ENCODE measurements at regions not wholly inside any gene's neighbourhood (a gene's known extent, or its start where the extent isn't known, plus 50 kb on each side); places are given as distances from the start of the nearest gene placed in this dataset.

DNA sequence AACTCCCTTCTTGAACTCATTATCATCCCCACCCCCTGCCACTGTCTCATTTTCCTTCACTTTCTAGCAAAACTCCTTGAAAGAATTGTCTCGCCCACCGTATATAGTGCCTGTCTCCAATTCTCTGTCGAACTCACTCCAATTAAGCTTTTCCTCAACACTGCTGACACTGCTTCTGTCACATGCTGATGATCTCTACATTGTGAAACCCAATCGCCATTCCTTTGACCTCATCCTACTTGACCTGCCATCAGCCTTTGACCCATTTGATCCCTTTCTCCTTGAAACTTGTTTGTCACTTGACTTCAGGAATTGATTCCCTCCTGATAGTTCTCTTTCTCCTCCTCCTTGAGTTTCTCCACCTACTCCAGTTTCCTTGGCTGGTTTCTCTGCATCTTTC is 54.8 kb downstream of the CCDC71L start:
- no peak for DNase-seq

GRCh38 chr7:106604971-106605370 is 56.0 kb downstream of the CCDC71L start:
- DNase-seq: no peak

DNA sequence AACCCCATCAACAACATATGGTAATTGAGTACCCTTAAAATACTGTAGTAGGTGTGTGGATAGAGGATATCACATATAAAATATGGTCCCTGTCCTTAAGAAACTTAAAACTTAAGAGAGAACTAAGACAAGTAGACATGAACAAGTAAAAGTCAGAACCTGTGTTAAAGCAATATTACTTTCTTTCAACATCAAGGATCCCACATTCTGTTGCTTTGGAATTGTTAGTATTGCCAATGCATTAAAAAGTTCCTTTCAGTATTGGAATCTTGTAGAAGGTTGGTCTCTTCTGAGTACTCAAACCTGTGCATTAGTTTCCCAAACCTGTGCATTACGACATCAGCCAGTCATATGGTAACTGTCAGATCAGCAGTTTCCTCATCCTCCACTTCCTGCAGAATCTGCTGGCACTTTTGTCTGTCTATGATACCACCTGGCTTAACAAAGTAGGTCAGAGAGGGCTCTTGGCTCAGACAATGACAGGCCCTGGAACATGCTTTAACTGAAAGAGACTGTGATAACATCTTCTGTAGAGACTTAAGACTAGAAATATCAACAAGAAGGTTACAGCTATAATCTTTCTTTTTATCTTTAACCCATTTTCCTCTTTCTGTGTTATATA is 56.5 kb downstream of the CCDC71L start:
- no peak for DNase-seq

DNA sequence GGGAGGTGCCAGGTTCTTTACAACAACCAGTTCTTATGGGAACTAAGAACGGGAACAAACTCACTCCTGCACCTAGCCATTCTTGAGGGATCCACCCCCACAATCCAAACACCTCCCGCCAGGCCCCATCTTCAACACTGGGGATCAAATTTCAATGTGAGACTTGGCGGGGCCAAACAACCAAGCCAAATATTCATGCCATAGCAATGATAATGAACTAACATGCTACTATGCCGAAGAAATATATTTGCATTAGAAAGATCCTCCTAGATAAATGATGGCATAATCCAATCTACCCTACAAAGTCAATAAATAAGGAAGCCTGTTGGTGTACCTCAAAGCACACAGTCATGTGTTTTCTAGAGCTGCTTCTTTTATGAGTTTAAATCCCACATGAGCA is 57.6 kb downstream of the CCDC71L start:
- no peak for DNase-seq

DNA sequence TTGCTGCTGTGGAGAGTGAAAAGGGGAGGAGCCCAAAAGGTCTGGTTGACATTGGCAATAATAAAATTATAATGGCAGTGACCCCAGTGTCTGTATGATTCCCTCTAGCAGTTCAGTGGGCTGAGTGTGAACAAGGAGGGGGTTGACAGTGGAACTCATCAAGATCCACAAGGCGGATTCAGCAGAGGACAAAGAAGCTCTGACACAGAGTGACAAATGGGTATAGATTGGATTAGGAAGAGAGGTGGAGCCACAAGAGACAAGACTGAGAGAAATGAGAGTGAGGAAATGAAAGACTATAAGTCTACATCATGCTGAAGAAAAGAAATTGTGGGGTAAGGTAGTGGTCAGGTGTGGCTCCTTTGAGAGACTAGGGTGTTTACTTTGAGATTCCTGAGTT is 58.9 kb downstream of the CCDC71L start:
- DNase-seq: no peak

- no peak for DNase-seq
Observed at GRCh38 chr7:106600569-106601373, 60.2 kb downstream of the CCDC71L start.

- peak; percentile 80 for DNase-seq
Observed at GRCh38 chr7:106599343-106599698, 61.6 kb downstream of the CCDC71L start.

GRCh38 chr7:106598663-106599342 is 62.2 kb downstream of the CCDC71L start:
- DNase-seq: peak; percentile 85

DNA sequence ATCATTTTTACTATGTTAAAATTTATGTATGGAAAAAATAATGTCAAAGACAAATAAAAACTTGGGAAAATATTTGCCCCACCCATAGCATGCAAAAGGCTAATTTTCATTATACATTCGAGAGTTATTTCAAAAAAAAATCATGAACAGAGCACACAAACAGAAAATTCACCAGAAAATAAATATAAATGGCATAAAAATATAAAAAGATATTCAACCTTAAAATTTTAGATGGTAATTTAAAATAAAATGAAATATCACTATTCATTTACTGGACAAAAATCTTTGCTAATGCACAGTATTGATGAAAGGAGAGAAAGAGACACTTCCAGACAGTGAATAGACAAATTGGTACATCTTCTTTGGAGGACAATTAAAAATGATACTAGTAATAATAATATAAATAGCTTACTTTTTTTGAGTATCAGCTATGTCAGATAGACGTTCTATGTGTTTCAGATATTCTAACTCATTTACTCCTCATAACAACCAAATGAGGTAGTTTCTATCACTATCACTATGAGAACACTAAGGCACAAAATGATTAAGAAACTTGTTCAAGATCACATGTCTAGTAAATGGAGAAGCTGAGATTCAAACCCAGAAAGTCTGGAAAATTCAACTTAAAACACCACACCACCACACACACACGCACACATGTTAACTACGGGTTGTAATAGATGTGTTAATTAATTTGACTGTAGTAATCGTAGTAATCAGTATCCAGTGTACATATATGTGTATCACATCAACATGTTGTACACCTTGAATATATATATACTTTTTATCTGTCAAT is 63.0 kb downstream of the CCDC71L start:
- DNase-seq: no peak

- DNase-seq: no peak
Observed at GRCh38 chr7:106597014-106597413, 63.9 kb downstream of the CCDC71L start.

- DNase-seq: no peak
Observed at GRCh38 chr7:106595922-106596321, 65.0 kb downstream of the CCDC71L start.

GRCh38 chr7:106593028-106593417 is 67.9 kb downstream of the CCDC71L start:
- DNase-seq: no peak

DNA sequence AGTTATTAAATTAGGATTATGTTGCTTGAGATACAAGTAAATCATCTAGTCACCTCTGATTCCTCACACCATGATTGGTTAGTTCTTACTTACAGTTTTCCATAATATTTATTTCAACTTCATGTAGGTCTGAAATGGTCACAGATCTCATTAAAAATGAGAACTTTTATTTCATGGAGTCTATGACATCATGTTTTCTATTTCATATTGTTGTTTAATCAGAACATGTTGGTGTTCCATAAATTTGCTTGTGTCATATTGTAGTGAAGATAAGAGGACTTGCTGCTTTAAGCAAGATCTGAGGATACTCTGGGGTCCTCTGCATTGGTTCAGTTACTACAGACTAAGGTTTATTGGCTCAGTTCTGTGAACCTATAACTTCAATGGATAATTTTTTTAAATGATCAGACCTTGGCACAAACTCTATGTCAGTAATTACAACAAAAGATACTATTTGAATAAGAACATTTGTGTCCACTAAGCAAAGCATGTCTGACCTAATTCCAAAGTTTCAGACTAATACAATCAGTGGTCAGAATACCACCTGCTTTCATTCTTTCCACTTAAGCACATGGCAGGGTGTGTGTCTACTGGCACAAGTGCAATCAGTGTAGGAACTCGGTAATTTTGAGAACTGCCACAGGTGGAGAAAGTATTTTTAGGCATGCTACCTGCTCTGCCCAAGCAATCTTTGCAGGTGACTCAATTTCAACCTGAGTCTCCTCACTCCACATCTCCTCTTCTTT is 68.5 kb downstream of the CCDC71L start:
- DNase-seq: no peak

GRCh38 chr7:106591146-106591545 is 69.8 kb downstream of the CCDC71L start:
- no peak for DNase-seq

GRCh38 chr7:106590209-106590816 is 70.6 kb downstream of the CCDC71L start:
- no peak for DNase-seq

DNA sequence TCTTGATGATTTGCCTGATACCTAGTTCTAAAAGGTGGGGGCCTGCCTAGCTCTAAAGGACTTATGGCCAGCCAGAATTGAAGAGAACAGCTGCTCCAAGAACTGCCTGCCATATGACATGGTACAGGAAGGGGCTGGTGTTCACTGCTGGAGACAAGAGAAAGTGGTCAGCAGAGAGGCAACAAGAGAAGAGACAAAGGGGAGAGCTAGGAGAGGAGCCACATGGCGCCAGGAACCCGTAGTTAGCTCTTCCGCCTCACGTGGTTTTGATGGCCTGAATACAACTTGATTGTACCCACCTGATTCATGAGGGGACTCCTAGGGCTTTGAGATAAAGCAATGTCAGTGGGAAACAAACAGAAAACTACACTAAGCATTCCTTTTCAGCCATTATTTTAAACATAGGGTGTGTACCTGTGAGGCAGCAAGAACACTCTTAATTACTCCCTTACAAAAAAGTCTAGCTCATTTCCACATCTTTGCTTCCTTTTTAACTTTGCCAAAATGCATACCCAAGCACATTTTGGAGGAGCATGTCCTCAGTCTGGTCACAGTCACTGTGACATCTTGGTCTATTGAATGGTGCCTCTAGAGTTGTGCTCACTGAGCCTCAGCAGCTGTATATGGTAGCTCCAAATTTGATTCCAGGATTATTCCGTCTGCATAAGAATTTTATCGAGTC is 71.6 kb downstream of the CCDC71L start:
- no peak for DNase-seq

- DNase-seq: no peak
Observed at GRCh38 chr7:106588422-106589197, 72.3 kb downstream of the CCDC71L start.

DNA sequence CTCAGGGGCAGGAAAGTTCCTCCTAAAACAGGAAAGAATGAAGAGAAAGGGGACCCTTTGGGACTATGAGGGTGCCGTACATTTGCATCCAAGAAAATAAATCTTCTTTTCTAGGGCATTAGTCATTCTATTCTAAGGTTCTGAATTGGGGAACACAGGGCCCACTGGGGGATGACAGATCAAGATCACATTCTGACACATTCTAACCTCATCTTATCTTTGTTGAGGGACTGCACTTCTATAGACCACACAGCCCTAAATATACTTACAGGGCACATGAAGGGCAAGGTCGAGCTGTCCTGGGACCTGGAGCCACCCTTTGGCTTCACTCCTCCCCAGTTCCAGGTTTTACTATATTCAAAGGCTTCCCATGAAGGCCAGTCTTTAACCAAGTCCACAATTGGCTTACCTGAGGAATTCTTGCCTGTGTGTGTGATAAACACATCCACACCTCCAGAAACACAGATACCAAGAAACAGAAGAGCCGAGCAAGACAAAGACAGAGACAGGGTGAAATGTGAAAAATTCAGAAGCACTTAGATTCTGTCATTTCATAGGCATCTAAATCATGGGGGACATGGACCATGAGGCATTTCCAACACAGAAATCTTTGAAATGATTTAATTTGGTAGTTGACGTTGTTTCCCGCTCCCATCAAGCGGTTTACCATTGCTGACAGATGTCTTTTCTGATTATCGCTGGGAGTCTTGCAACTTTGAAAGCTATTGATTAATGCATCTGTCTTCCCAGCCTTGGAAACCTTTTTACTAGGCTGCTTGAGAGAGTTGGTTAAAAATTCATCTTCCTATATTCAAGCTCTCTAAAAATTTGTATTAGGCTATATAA is 75.8 kb downstream of the CCDC71L start:
- DNase-seq: no peak
